Fibroblast of pulmonary artery (primary cell): ENCODE measurements at regions not wholly inside any gene's neighbourhood (a gene's known extent, or its start where the extent isn't known, plus 50 kb on each side); places are given as distances from the start of the nearest gene placed in this dataset.

Experiments used
- DNase-seq: peaks from one replicate; pipeline ENCODE4 v3.0.0-alpha.2; 2010; ENCODE audit warnings: low read depth
- H3K4me3 ChIP-seq: replicated peaks from 2 replicates; pipeline ENCODE4 v1.5.1; 2011; ENCODE audit warnings: low read depth, mild to moderate bottlenecking, control low read depth, low read length, moderate library complexity
- TF ChIP-seq, protein P1 (sequence below): IDR thresholded peaks from 2 replicates; pipeline ENCODE4 v1.5.1; 2011; ENCODE audit warnings: mild to moderate bottlenecking, control low read depth, low read length, inconsistent platforms; ENCODE audit errors: missing control alignments

DNA sequence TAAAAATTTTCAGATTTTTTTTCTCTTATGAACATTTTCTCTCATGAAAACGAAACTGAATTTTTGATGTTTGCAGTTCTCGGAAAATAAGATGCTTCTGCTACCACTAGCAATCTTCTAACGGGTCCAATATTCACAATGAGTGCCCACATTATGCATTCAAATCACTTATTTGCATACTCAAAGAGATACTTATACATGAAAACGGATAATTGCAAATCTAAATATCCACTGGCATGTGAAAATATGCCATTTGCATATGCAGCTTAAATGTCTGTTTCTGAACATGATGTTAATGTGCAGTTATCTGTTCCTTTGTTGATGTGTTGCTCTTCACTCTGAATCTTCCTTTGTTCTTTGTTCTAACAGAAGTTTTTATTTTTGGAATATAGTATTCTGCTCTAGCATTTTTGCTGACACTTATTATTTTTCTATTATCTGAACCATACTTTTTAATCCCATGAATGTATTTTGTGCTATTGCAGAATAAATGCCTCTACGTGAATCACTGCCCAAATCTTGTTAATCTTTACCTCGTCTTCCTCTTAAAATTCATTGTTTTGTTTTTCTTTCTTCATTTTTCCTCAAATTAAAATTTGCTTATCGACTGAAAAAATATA lies 259.4 kb upstream of the BRINP3 start:
- TF ChIP-seq, protein P1, sequence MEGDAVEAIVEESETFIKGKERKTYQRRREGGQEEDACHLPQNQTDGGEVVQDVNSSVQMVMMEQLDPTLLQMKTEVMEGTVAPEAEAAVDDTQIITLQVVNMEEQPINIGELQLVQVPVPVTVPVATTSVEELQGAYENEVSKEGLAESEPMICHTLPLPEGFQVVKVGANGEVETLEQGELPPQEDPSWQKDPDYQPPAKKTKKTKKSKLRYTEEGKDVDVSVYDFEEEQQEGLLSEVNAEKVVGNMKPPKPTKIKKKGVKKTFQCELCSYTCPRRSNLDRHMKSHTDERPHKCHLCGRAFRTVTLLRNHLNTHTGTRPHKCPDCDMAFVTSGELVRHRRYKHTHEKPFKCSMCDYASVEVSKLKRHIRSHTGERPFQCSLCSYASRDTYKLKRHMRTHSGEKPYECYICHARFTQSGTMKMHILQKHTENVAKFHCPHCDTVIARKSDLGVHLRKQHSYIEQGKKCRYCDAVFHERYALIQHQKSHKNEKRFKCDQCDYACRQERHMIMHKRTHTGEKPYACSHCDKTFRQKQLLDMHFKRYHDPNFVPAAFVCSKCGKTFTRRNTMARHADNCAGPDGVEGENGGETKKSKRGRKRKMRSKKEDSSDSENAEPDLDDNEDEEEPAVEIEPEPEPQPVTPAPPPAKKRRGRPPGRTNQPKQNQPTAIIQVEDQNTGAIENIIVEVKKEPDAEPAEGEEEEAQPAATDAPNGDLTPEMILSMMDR = no peak
- H3K4me3 ChIP-seq = no peak overlapping the region
- DNase-seq = no peak

DNA sequence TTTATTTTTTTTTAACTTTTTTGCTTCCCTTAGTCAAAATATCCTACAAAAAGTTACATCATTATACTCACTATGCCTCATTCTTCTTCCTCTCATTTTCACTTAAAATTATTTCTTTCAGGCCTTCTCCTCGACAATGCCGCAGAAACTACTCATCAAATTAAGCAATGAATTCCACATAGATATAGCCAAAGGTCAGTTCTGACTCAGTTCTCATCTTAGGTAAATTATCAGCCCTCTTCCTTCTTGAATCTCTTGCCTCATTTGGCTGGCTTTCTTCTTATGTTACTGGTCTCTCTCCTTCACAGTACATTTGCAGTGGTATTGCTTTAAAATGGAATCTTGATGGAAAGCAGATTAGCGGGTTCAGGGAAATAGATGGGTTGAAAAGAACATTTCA lies 260.7 kb upstream of the BRINP3 start:
- no peak overlapping the region for H3K4me3 ChIP-seq
- TF ChIP-seq, protein P1 = no peak
- DNase-seq = peak; percentile 20

DNA sequence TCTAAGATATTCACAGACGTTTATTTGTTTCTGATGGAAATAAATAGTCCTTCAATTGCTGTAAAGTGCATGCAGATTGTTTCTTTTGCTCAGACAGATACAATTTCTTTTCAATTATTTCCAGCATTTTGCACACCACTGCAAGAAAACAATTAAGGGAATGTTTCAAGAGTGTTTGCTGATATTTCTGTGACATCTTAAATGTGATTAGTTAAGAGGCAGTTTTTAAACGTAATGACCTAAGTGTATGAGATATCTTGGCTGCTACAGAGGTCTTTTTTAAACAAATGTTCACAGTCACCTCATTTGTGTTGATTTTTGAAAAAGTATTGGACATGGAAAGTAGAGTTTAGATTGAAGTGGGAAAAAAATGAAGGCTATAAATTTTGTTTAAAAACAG lies 262.3 kb upstream of the BRINP3 start:
- DNase-seq = no peak
- TF ChIP-seq, protein P1 = no peak
- H3K4me3 ChIP-seq = no peak overlapping the region

DNA sequence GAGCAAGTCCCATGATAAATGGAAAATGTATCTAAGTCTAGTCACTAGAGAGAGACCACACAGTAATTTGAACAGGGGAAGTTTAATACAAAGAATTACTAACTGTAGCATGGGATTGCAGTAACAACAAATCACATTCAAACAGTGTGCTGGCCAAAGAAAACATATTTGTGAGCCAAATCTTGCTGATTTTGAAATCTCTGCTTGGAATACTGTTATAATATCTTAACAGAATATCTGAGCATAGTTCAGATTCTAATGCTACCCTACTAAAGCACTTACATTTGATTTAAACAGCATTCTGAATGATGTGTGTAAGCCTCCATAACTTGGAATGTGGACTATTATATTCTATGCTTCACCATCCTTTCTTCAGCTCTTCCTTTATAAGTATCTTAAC lies 270.0 kb upstream of the BRINP3 start:
- H3K4me3 ChIP-seq = no peak overlapping the region
- peak; percentile 80 for DNase-seq

DNA sequence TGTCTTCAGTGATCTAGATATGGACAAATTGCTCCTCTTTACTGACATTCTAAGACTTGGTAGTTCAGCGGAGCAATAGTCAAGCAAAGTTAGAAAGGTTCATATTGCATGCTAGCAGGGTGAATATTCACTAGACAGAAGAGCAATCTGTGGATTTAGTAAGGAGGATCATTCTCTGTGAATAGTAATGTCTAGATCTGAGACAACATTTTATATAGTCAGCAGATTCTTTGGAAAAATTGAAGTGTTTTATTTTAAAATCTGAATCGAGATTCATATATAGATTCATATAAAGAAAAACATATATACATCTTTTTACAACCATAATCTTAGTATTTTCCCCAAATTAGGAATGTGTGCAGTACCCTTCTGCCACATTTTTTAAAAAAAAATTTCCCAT lies 274.5 kb upstream of the BRINP3 start:
- H3K4me3 ChIP-seq = no peak overlapping the region
- no peak for DNase-seq
- TF ChIP-seq, protein P1 = no peak

More for the DNA sequence above, 270.0 kb upstream of the BRINP3 start:
- TF ChIP-seq, protein P1 = no peak

DNA sequence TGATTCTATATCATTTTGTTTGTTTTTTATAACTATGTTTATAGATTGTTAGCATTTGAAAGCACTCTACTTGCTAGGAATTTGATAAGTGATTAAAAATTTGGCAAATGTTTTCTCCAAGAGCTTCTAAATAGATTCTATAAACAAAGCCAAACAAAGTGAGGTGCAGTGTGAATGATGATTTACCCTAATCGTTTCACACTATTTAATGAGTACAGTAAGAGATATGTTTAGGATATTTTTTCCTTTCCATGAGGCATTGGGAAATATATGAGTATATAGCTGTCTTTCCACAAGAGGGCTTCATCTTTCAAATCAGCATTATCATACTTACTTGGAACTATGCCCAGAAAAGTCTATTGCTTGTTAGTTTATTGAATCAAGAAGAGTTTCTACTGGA lies 277.0 kb upstream of the BRINP3 start:
- TF ChIP-seq, protein P1 = peak; percentile 31
- peak; percentile 80 for DNase-seq
- H3K4me3 ChIP-seq = no peak overlapping the region

DNA sequence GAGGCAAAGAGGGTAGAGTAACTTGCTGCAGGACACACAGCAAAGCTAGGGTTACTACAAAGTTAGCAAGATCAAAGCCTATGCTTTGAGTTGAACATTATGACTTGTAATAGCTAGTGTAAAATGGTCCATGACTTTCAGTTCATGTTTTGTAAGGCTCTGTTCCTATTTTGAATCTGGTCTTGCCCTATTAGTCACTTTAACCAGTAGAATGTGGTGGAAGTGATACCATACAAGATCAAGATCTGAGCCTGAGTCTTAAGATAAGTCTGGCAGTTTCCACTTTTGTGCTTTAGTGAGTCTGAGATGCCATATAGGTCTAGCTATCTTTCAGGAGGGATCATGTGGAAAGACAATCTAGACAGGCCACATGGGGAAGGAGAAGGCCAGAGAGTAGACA lies 282.1 kb upstream of the BRINP3 start:
- H3K4me3 ChIP-seq = no peak overlapping the region
- TF ChIP-seq, protein P1 = no peak
- DNase-seq = no peak
